ENCODE measurements at regions not wholly inside any gene's neighbourhood (a gene's known extent, or its start where the extent isn't known, plus 50 kb on each side); places are given as distances from the start of the nearest gene placed in this dataset.
"Not testable (repeated sequence)": the region's sequence is repeated elsewhere in the genome, so short reads cannot be mapped to it uniquely, and the experiment has no call there.

GRCh38 chr12:63508543-63508942 lies 159.8 kb downstream of the DPY19L2 start:
- 92 to 93% methylated on average over 3 to 4 of the region's 5 CpGs for WGBS, 2 experiments (ENCODE audit: insufficient coverage in 2 of 2)
- no peak overlapping the region for H3K27ac ChIP-seq (ENCODE audit: low read depth, low read length, severe bottlenecking)

GRCh38 chr12:63499567-63499966 lies 168.7 kb downstream of the DPY19L2 start:
- no peaks in the 10 kb centered on the region for H3K9me3 ChIP-seq (ENCODE audit: control insufficient read depth, low read length)
- no peak overlapping the region for H3K4me3 ChIP-seq (ENCODE audit: extremely low read depth, insufficient read depth, low read length, poor library complexity, severe bottlenecking)
- H3K4me1 ChIP-seq (ENCODE audit: control insufficient read depth, insufficient read depth, low read length, poor library complexity, severe bottlenecking): no peaks in the 10 kb centered on the region
- no peaks in the 10 kb centered on the region for H3K36me3 ChIP-seq (ENCODE audit: control insufficient read depth, insufficient read depth, low read length)
- H3K27ac ChIP-seq (ENCODE audit: low read depth, low read length, severe bottlenecking): no peak overlapping the region
- 85 to 89% methylated on average over 6 of the region's 6 CpGs for WGBS, 2 experiments (ENCODE audit: insufficient coverage in 2 of 2)

More at GRCh38 chr12:63508543-63508942, 159.8 kb downstream of the DPY19L2 start:
- Histone ChIP-seq H3K36me3 (ENCODE audit: control insufficient read depth, insufficient read depth, low read length) (no peaks in the 10 kb centered on the region), H3K9me3 (ENCODE audit: control insufficient read depth, low read length) (no peaks in the 10 kb centered on the region), H3K4me1 (ENCODE audit: control insufficient read depth, insufficient read depth, low read length, poor library complexity, severe bottlenecking) (no peaks in the 10 kb centered on the region), H3K4me3 (ENCODE audit: extremely low read depth, insufficient read depth, low read length, poor library complexity, severe bottlenecking) (no peak overlapping the region)

GRCh38 chr12:63498239-63498638 lies 170.1 kb downstream of the DPY19L2 start:
- Histone ChIP-seq H3K36me3 (ENCODE audit: control insufficient read depth, insufficient read depth, low read length) (no peaks in the 10 kb centered on the region), H3K9me3 (ENCODE audit: control insufficient read depth, low read length) (no peaks in the 10 kb centered on the region), H3K4me1 (ENCODE audit: control insufficient read depth, insufficient read depth, low read length, poor library complexity, severe bottlenecking) (no peaks in the 10 kb centered on the region), H3K4me3 (ENCODE audit: extremely low read depth, insufficient read depth, low read length, poor library complexity, severe bottlenecking) (no peak overlapping the region), H3K27ac (ENCODE audit: low read depth, low read length, severe bottlenecking) (no peak overlapping the region)

GRCh38 chr12:63496654-63497053 lies 171.6 kb downstream of the DPY19L2 start:
- H3K4me1 ChIP-seq (ENCODE audit: control insufficient read depth, insufficient read depth, low read length, poor library complexity, severe bottlenecking): no peaks in the 10 kb centered on the region
- no peaks in the 10 kb centered on the region for H3K36me3 ChIP-seq (ENCODE audit: control insufficient read depth, insufficient read depth, low read length)
- no peak overlapping the region for H3K4me3 ChIP-seq (ENCODE audit: extremely low read depth, insufficient read depth, low read length, poor library complexity, severe bottlenecking)
- no peaks in the 10 kb centered on the region for H3K9me3 ChIP-seq (ENCODE audit: control insufficient read depth, low read length)
- no CpG with 5 or more reads among the region's 2 CpGs for WGBS, 2 experiments (ENCODE audit: insufficient coverage in 2 of 2)
- H3K27ac ChIP-seq (ENCODE audit: low read depth, low read length, severe bottlenecking): no peak overlapping the region

GRCh38 chr12:63495974-63496373 lies 172.3 kb downstream of the DPY19L2 start:
- H3K9me3 ChIP-seq (ENCODE audit: control insufficient read depth, low read length): no peaks in the 10 kb centered on the region
- H3K27ac ChIP-seq (ENCODE audit: low read depth, low read length, severe bottlenecking): no peak overlapping the region
- H3K36me3 ChIP-seq (ENCODE audit: control insufficient read depth, insufficient read depth, low read length): no peaks in the 10 kb centered on the region
- no CpG with 5 or more reads among the region's 1 CpG for WGBS, 2 experiments (ENCODE audit: insufficient coverage in 2 of 2)
- no peaks in the 10 kb centered on the region for H3K4me1 ChIP-seq (ENCODE audit: control insufficient read depth, insufficient read depth, low read length, poor library complexity, severe bottlenecking)
- H3K4me3 ChIP-seq (ENCODE audit: extremely low read depth, insufficient read depth, low read length, poor library complexity, severe bottlenecking): no peak overlapping the region

- H3K4me1 ChIP-seq (ENCODE audit: control insufficient read depth, insufficient read depth, low read length, poor library complexity, severe bottlenecking); H3K27ac ChIP-seq (ENCODE audit: low read depth, low read length, severe bottlenecking); H3K36me3 ChIP-seq (ENCODE audit: control insufficient read depth, insufficient read depth, low read length); H3K9me3 ChIP-seq (ENCODE audit: control insufficient read depth, low read length); H3K4me3 ChIP-seq (ENCODE audit: extremely low read depth, insufficient read depth, low read length, poor library complexity, severe bottlenecking): not testable (repeated sequence)
- WGBS, 2 experiments (ENCODE audit: insufficient coverage in 2 of 2): 90 to 95% methylated on average over 2 to 4 of the region's 4 CpGs
Measured at GRCh38 chr12:63493357-63493756, 174.9 kb downstream of the DPY19L2 start.

- Histone ChIP-seq H3K4me3 (ENCODE audit: extremely low read depth, insufficient read depth, low read length, poor library complexity, severe bottlenecking) (no peak overlapping the region), H3K9me3 (ENCODE audit: control insufficient read depth, low read length) (no peaks in the 10 kb centered on the region), H3K36me3 (ENCODE audit: control insufficient read depth, insufficient read depth, low read length) (no peaks in the 10 kb centered on the region), H3K27ac (ENCODE audit: low read depth, low read length, severe bottlenecking) (no peak overlapping the region), H3K4me1 (ENCODE audit: control insufficient read depth, insufficient read depth, low read length, poor library complexity, severe bottlenecking) (no peaks in the 10 kb centered on the region)
- no CpG with 5 or more reads among the region's 2 CpGs for WGBS, 2 experiments (ENCODE audit: insufficient coverage in 2 of 2)
Measured at GRCh38 chr12:63480186-63480585, 188.1 kb downstream of the DPY19L2 start.

GRCh38 chr12:63470161-63470560 lies 198.1 kb downstream of the DPY19L2 start:
- no CpG with 5 or more reads among the region's 1 CpG for WGBS, 2 experiments (ENCODE audit: insufficient coverage in 2 of 2)
- H3K27ac ChIP-seq (ENCODE audit: low read depth, low read length, severe bottlenecking): no peak overlapping the region

GRCh38 chr12:63467951-63468350 lies 200.3 kb downstream of the DPY19L2 start:
- Histone ChIP-seq H3K27ac (ENCODE audit: low read depth, low read length, severe bottlenecking) (no peak overlapping the region), H3K4me1 (ENCODE audit: control insufficient read depth, insufficient read depth, low read length, poor library complexity, severe bottlenecking) (no peaks in the 10 kb centered on the region), H3K9me3 (ENCODE audit: control insufficient read depth, low read length) (no peaks in the 10 kb centered on the region), H3K36me3 (ENCODE audit: control insufficient read depth, insufficient read depth, low read length) (no peaks in the 10 kb centered on the region), H3K4me3 (ENCODE audit: extremely low read depth, insufficient read depth, low read length, poor library complexity, severe bottlenecking) (no peak overlapping the region)
- 59 to 74% methylated on average over 4 of the region's 4 CpGs for WGBS, 2 experiments (ENCODE audit: insufficient coverage in 2 of 2)

More at GRCh38 chr12:63470161-63470560, 198.1 kb downstream of the DPY19L2 start:
- Histone ChIP-seq H3K9me3 (ENCODE audit: control insufficient read depth, low read length) (no peaks in the 10 kb centered on the region), H3K4me1 (ENCODE audit: control insufficient read depth, insufficient read depth, low read length, poor library complexity, severe bottlenecking) (no peaks in the 10 kb centered on the region), H3K4me3 (ENCODE audit: extremely low read depth, insufficient read depth, low read length, poor library complexity, severe bottlenecking) (no peak overlapping the region), H3K36me3 (ENCODE audit: control insufficient read depth, insufficient read depth, low read length) (no peaks in the 10 kb centered on the region)

GRCh38 chr12:63457857-63458256 lies 210.4 kb downstream of the DPY19L2 start:
- no peak overlapping the region for H3K4me3 ChIP-seq (ENCODE audit: extremely low read depth, insufficient read depth, low read length, poor library complexity, severe bottlenecking)

GRCh38 chr12:63457428-63457827 lies 210.9 kb downstream of the DPY19L2 start:
- no peaks in the 10 kb centered on the region for H3K36me3 ChIP-seq (ENCODE audit: control insufficient read depth, insufficient read depth, low read length)
- H3K27ac ChIP-seq (ENCODE audit: low read depth, low read length, severe bottlenecking): no peak overlapping the region
- H3K4me3 ChIP-seq (ENCODE audit: extremely low read depth, insufficient read depth, low read length, poor library complexity, severe bottlenecking): no peak overlapping the region
- H3K9me3 ChIP-seq (ENCODE audit: control insufficient read depth, low read length): no peaks in the 10 kb centered on the region
- H3K4me1 ChIP-seq (ENCODE audit: control insufficient read depth, insufficient read depth, low read length, poor library complexity, severe bottlenecking): no peaks in the 10 kb centered on the region

More at GRCh38 chr12:63457857-63458256, 210.4 kb downstream of the DPY19L2 start:
- no peaks in the 10 kb centered on the region for H3K4me1 ChIP-seq (ENCODE audit: control insufficient read depth, insufficient read depth, low read length, poor library complexity, severe bottlenecking)
- WGBS, 2 experiments (ENCODE audit: insufficient coverage in 2 of 2): no CpG with 5 or more reads among the region's 1 CpG
- H3K36me3 ChIP-seq (ENCODE audit: control insufficient read depth, insufficient read depth, low read length): no peaks in the 10 kb centered on the region
- no peaks in the 10 kb centered on the region for H3K9me3 ChIP-seq (ENCODE audit: control insufficient read depth, low read length)
- no peak overlapping the region for H3K27ac ChIP-seq (ENCODE audit: low read depth, low read length, severe bottlenecking)

- 57 to 100% methylated on average over 1 to 2 of the region's 2 CpGs for WGBS, 2 experiments (ENCODE audit: insufficient coverage in 2 of 2)
- H3K4me3 ChIP-seq (ENCODE audit: extremely low read depth, insufficient read depth, low read length, poor library complexity, severe bottlenecking): no peak overlapping the region
- H3K4me1 ChIP-seq (ENCODE audit: control insufficient read depth, insufficient read depth, low read length, poor library complexity, severe bottlenecking): no peaks in the 10 kb centered on the region
- H3K36me3 ChIP-seq (ENCODE audit: control insufficient read depth, insufficient read depth, low read length): no peaks in the 10 kb centered on the region
- H3K27ac ChIP-seq (ENCODE audit: low read depth, low read length, severe bottlenecking): no peak overlapping the region
- no peaks in the 10 kb centered on the region for H3K9me3 ChIP-seq (ENCODE audit: control insufficient read depth, low read length)
Measured at GRCh38 chr12:63450816-63451215, 217.5 kb downstream of the DPY19L2 start.
